RPMI8226 (cell line): ENCODE measurements at regions not wholly inside any gene's neighbourhood (a gene's known extent, or its start where the extent isn't known, plus 50 kb on each side); places are given as distances from the start of the nearest gene placed in this dataset.

Experiments used
- DNase-seq: peaks from one replicate; pipeline ENCODE4 v3.0.0-alpha.2; 2015

- no peak for DNase-seq
Measured at GRCh38 chr11:28703371-28703770, 595.2 kb downstream of the METTL15 start.

GRCh38 chr11:28702871-28703270 is 594.7 kb downstream of the METTL15 start:
- DNase-seq: no peak

GRCh38 chr11:28702450-28702790 is 594.2 kb downstream of the METTL15 start:
- DNase-seq: no peak

GRCh38 chr11:28701760-28702449 is 593.7 kb downstream of the METTL15 start:
- no peak for DNase-seq

- DNase-seq: no peak
Measured at GRCh38 chr11:28699701-28700100, 591.5 kb downstream of the METTL15 start.

- peak; percentile 20 for DNase-seq
Measured at GRCh38 chr11:28697920-28698827, 590.0 kb downstream of the METTL15 start.

- no peak for DNase-seq
Measured at GRCh38 chr11:28696591-28696990, 588.4 kb downstream of the METTL15 start.

GRCh38 chr11:28690746-28691145 is 582.6 kb downstream of the METTL15 start:
- no peak for DNase-seq

- DNase-seq: no peak
Measured at GRCh38 chr11:28684011-28684586, 575.9 kb downstream of the METTL15 start.

GRCh38 chr11:28679795-28680468 is 571.7 kb downstream of the METTL15 start:
- DNase-seq: no peak

- DNase-seq: no peak
Measured at GRCh38 chr11:28677721-28678120, 569.5 kb downstream of the METTL15 start.

GRCh38 chr11:28675183-28675582 is 567.0 kb downstream of the METTL15 start:
- DNase-seq: no peak

- peak; percentile 3 for DNase-seq
Measured at GRCh38 chr11:28674433-28675103, 566.4 kb downstream of the METTL15 start.

- DNase-seq: no peak
Measured at GRCh38 chr11:28673691-28674432, 565.7 kb downstream of the METTL15 start.

GRCh38 chr11:28671274-28671673 is 563.1 kb downstream of the METTL15 start:
- DNase-seq: no peak

GRCh38 chr11:28666632-28667031 is 558.4 kb downstream of the METTL15 start:
- no peak for DNase-seq

GRCh38 chr11:28659716-28660348 is 551.6 kb downstream of the METTL15 start:
- no peak for DNase-seq

- no peak for DNase-seq
Measured at GRCh38 chr11:28657378-28658030, 549.3 kb downstream of the METTL15 start.

GRCh38 chr11:28654191-28654590 is 546.0 kb downstream of the METTL15 start:
- DNase-seq: no peak

GRCh38 chr11:28649922-28650321 is 541.7 kb downstream of the METTL15 start:
- no peak for DNase-seq

GRCh38 chr11:28636566-28636965 is 528.4 kb downstream of the METTL15 start:
- DNase-seq: no peak
